A673 (cell line): ENCODE measurements at regions not wholly inside any gene's neighbourhood (a gene's known extent, or its start where the extent isn't known, plus 50 kb on each side); places are given as distances from the start of the nearest gene placed in this dataset.

Source experiments
- EZH2 ChIP-seq: fragments of 200-600 bp; sonication (generic); IDR thresholded peaks from 2 replicates; pipeline ENCODE4 v1.6.1; 2017; ENCODE audit warnings: borderline replicate concordance, low read depth, mild to moderate bottlenecking, mixed read lengths, antibody characterized with exemption, low read length; ENCODE audit not compliant: poor library complexity, severe bottlenecking
- TF ChIP-seq, protein P1 (sequence below): fragments of 300-800, 200-600 bp; sonication (generic); conservative IDR thresholded peaks from 2 replicates; pipeline ENCODE4 v1.5.1; 2017; ENCODE audit warnings: low read depth, mild to moderate bottlenecking, antibody characterized with exemption, low read length, moderate library complexity, mixed read lengths

- TF ChIP-seq, protein P1, sequence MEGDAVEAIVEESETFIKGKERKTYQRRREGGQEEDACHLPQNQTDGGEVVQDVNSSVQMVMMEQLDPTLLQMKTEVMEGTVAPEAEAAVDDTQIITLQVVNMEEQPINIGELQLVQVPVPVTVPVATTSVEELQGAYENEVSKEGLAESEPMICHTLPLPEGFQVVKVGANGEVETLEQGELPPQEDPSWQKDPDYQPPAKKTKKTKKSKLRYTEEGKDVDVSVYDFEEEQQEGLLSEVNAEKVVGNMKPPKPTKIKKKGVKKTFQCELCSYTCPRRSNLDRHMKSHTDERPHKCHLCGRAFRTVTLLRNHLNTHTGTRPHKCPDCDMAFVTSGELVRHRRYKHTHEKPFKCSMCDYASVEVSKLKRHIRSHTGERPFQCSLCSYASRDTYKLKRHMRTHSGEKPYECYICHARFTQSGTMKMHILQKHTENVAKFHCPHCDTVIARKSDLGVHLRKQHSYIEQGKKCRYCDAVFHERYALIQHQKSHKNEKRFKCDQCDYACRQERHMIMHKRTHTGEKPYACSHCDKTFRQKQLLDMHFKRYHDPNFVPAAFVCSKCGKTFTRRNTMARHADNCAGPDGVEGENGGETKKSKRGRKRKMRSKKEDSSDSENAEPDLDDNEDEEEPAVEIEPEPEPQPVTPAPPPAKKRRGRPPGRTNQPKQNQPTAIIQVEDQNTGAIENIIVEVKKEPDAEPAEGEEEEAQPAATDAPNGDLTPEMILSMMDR, result no peak
- no peak for TF ChIP-seq EZH2
These were observed 207.3 kb upstream of the ADO start for GRCh38 chr10:62597226-62597625.
